Stromal cell of bone marrow (primary cell): ENCODE measurements at regions not wholly inside any gene's neighbourhood (a gene's known extent, or its start where the extent isn't known, plus 50 kb on each side); places are given as distances from the start of the nearest gene placed in this dataset.
"Not testable (repeated sequence)": the region's sequence is repeated elsewhere in the genome, so short reads cannot be mapped to it uniquely, and the experiment has no call there.

Experiments used
- DNase-seq: peaks from one replicate; pipeline ENCODE4 v3.0.0-alpha.2; 2012; ENCODE audit warnings: low read depth

GRCh38 chr1:228611707-228612106, 123.6 kb upstream of the RHOU start:
- DNase-seq = not testable (repeated sequence)

GRCh38 chr1:228622002-228622716, 113.1 kb upstream of the RHOU start:
- DNase-seq = not testable (repeated sequence)

- not testable (repeated sequence) for DNase-seq
Measured at GRCh38 chr1:228626481-228626880, 108.8 kb upstream of the RHOU start.

- not testable (repeated sequence) for DNase-seq
Measured at GRCh38 chr1:228632858-228633257, 102.4 kb upstream of the RHOU start.

- DNase-seq = not testable (repeated sequence)
Measured at GRCh38 chr1:228635304-228635703, 100.0 kb upstream of the RHOU start.

- DNase-seq = not testable (repeated sequence)
Measured at GRCh38 chr1:228637529-228637928, 97.8 kb upstream of the RHOU start.

GRCh38 chr1:228646717-228647522, 88.4 kb upstream of the RHOU start:
- DNase-seq = no peak

- no peak for DNase-seq
Measured at GRCh38 chr1:228647523-228648444, 87.5 kb upstream of the RHOU start.

GRCh38 chr1:228648647-228649383, 86.5 kb upstream of the RHOU start:
- DNase-seq = no peak

- no peak for DNase-seq
Measured at GRCh38 chr1:228650141-228650540, 85.1 kb upstream of the RHOU start.

GRCh38 chr1:228650946-228651345, 84.3 kb upstream of the RHOU start:
- no peak for DNase-seq

- no peak for DNase-seq
Measured at GRCh38 chr1:228652116-228652515, 83.2 kb upstream of the RHOU start.

GRCh38 chr1:228653057-228653456, 82.2 kb upstream of the RHOU start:
- not testable (repeated sequence) for DNase-seq

GRCh38 chr1:228653748-228654147, 81.5 kb upstream of the RHOU start:
- no peak for DNase-seq

GRCh38 chr1:228655796-228656394, 79.4 kb upstream of the RHOU start:
- DNase-seq = no peak

GRCh38 chr1:228662007-228662689, 73.1 kb upstream of the RHOU start:
- not testable (repeated sequence) for DNase-seq

GRCh38 chr1:228664399-228664914, 70.8 kb upstream of the RHOU start:
- DNase-seq = peak; percentile 40

- no peak for DNase-seq
Measured at GRCh38 chr1:228666686-228667623, 68.3 kb upstream of the RHOU start.
